NCI-H1694 (cell line): ENCODE measurements at regions not wholly inside any gene's neighbourhood (a gene's known extent, or its start where the extent isn't known, plus 50 kb on each side); places are given as distances from the start of the nearest gene placed in this dataset.
"Not testable (repeated sequence)": the region's sequence is repeated elsewhere in the genome, so short reads cannot be mapped to it uniquely, and the experiment has no call there.

ENCODE experiments used
- DNase-seq: peaks from one replicate; lab custom pipeline; 2025; lab: John Stamatoyannopoulos, UW

- DNase-seq, result no peak
Measured at GRCh38 chr4:159743971-159744370, 641.1 kb downstream of the RAPGEF2 start.

- DNase-seq, result no peak
Measured at GRCh38 chr4:159747983-159748382, 645.1 kb downstream of the RAPGEF2 start.

DNA sequence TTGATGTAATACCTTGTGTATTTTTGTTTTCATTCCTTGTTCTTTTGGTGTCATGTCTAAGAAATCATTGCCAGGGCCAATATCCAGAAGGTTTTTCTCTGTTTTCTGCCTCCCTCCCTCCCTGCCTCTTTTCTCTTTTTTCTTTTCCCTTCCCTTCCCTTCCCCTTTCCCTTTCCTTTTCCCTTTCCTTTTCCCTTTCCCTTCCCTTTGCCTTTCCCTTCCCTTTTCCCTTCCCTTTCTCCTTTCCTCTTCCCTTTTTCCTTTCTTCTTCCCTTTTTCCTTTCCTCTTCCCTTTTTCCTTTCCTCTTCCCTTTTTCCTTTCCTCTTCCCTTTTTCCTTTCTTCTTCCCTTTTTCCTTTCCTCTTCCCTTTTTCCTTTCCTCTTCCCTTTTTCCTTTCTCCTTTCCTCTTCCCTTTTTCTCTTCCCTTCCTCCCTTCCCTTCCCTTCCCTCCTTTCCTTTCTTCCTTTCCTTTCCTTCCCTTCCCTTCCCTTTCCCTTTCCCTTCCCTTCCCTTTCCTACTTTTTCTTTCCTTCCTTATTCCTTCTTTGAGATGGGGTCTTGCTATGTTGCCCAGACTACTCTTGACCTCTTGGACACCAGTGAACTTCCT is 646.1 kb downstream of the RAPGEF2 start:
- no peak for DNase-seq

GRCh38 chr4:159757499-159757898 is 654.6 kb downstream of the RAPGEF2 start:
- DNase-seq, result no peak

GRCh38 chr4:159758061-159758460 is 655.2 kb downstream of the RAPGEF2 start:
- no peak for DNase-seq

- no peak for DNase-seq
Measured at GRCh38 chr4:159762672-159763071, 659.8 kb downstream of the RAPGEF2 start.

DNA sequence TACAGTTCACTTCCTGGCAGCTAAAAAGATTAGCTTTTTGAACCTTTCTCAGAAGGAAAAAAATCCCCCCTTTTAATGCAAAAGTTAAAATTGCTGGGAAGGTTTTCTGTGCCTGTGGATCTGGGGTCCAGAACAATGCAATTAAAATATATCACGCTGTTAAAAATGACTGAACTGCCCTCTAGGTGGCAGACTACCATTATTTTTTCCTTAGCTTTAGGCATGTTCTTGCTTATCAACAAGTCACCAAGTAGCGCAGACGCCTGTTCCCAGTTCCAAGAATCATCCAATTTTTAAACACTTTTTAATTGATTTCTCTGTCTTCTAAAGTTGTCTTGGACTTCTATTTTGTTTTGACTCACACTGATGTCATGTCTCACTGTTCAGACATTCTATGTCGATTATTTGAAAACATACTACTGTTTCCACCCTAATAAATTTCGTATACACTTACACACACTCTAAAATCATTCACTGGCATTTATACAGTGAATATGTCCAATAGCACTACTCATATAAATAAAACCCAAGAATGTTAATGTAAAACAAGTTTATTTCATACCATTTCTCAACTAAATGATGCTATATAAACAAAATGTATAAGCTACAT is 661.6 kb downstream of the RAPGEF2 start:
- DNase-seq, result peak; percentile 69

DNA sequence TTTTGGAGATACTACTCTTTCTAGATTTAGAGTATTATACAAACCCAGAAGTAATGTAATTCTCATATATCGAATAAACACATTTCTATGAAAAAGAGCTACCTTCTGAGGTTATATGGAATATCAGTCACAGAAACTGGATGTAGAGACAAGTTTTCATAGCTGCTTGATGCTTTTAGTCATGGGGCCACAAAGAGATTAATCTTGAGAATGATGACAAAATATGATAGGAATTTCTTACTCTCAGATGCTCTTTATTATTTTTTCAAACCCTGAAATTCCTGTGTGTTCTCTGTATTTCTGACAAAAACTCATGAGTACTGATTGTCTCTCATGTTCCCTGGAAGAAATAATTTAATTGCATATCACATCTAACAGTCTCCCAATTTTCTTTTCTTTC is 662.5 kb downstream of the RAPGEF2 start:
- no peak for DNase-seq

- no peak for DNase-seq
Measured at GRCh38 chr4:159766241-159766640, 663.4 kb downstream of the RAPGEF2 start.

GRCh38 chr4:159767406-159767805 is 664.5 kb downstream of the RAPGEF2 start:
- DNase-seq, result no peak

- DNase-seq, result no peak
Measured at GRCh38 chr4:159768016-159768415, 665.1 kb downstream of the RAPGEF2 start.

GRCh38 chr4:159770401-159770800 is 667.5 kb downstream of the RAPGEF2 start:
- no peak for DNase-seq

GRCh38 chr4:159770969-159771368 is 668.1 kb downstream of the RAPGEF2 start:
- DNase-seq, result no peak

DNA sequence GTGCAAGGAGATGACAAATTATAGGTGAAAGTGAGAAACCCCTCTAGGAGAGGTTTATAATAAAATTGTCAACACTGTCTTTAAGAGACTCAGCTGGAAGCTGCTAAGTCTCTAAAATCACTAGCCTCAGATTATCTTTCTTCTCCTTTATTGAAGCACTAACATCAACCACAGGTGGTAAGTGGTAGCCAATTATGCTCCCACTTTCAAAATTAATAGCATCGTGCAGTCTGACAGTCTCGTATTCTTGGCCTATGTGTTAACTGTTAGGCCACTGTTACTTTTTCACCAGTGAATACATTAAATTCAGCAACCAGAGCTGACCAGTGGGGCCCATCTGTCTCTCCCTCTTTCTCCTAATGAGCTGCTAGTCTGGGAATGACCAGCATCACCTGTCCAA is 674.1 kb downstream of the RAPGEF2 start:
- DNase-seq, result no peak

DNA sequence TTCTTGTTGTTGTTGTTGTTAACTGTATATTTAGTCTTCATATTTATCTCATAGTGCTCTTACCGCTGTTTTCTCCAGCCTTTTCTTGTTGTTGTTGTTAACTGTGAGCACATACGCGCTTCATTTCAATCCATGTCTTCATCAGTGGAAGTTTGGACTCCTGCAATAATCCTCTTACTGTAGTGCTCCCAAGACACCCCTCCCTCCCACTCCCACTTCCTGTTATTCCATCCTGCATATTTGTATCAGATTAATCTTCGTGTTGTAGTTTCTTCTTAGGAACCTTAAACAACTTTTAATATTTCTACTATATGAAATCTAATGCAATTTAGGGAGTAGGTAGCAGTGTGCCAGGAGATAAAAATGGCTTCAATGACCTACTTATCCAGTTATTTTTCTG is 674.8 kb downstream of the RAPGEF2 start:
- no peak for DNase-seq

DNA sequence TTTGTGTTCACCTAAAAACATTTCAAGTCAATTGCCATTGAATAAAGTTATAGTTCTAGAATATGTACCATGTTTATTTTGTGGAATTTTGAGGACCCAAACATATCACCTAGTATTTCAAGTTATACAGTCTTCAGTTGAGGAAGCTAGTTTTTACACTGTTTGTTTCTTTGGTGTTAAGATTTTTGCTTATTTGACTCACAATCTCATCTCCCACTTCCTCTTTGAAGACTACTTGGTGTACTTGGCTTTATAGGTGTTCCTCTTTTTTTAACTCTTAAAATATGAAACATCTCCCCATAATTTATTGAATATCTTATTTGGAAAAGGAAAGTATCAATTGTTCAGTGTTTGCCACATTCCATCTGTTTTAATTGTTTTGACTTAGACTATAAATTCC is 675.4 kb downstream of the RAPGEF2 start:
- DNase-seq, result no peak

- DNase-seq, result no peak
Measured at GRCh38 chr4:159779716-159780115, 676.8 kb downstream of the RAPGEF2 start.

- DNase-seq, result no peak
Measured at GRCh38 chr4:159780196-159780922, 677.5 kb downstream of the RAPGEF2 start.

- DNase-seq, result no peak
Measured at GRCh38 chr4:159787901-159788300, 685.0 kb downstream of the RAPGEF2 start.

- DNase-seq, result no peak
Measured at GRCh38 chr4:159791334-159791733, 688.5 kb downstream of the RAPGEF2 start.

DNA sequence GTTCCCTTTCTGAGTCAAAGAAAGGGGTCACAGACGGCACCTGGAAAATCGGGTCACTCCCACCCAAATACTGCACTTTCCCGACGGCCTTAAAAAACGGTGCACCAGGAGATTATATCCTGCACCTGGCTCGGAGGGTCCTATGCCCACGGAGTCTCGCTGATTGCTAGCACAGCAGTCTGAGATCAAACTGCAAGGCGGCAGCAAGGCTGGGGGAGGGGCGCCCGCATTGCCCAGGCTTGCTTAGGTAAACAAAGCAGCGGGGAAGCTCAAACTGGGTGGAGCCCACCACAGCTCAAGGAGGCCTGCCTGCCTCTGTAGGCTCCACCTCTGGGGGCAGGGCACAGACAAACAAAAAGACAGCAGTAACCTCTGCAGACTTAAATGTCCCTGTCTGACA is 701.7 kb downstream of the RAPGEF2 start:
- not testable (repeated sequence) for DNase-seq

DNA sequence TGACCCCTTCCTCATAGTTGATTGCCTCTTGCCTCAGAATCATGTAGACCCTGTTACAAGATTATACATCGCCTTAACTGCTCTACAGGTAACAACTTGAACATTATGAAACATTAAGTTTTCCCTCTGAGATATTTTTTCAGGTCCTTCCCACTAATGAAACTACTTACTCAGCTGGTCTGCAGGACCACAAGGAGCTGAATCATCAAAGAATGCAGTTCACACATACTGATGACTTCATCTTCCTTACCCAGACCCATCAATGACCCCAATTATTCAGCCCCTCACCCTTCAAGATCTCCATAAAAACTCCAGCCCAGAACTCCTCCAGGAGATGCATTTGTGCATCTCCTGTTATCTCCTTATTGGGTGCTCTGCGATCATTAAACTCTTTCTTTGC is 720.9 kb downstream of the RAPGEF2 start:
- DNase-seq, result no peak

DNA sequence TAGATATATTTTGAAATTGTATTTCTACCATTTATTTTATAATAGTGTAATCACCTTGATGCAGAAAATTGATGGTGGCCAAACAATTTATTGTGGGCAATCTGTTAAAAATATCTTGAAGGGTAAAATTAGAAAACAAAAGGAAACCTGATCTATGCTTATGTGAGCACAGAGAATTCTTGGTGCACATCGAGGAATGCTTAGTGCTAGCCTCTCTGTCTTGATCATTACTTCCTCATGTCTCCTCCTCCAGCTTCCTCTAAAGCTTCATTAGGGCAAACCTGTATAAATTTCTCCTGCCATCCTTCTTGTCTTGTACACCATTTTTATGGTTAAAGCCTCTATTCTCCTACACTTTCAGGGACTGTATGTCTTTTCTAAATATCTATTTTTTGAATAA is 725.8 kb downstream of the RAPGEF2 start:
- DNase-seq, result no peak

DNA sequence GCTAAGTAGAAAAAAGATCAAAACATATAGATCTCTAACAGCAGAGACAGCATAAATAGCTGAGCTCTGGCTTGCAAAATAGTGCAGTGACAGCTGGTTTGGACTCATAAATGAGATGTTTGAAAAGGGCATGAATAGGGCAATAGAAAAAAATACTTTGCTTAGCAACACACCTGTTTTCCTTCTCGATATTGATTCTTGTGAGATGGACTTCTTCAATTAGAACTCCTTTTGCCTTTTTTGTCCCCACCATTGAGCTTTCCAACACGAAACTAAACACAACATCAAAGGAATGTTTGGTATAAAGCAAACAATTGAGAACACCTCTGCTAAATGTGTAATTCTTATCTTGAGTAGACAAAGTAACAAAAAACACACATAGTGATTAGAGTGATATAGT is 726.3 kb downstream of the RAPGEF2 start:
- peak; percentile 14 for DNase-seq
